ENCODE measurements at regions not wholly inside any gene's neighbourhood (a gene's known extent, or its start where the extent isn't known, plus 50 kb on each side); places are given as distances from the start of the nearest gene placed in this dataset.

- TF ChIP-seq, protein P1, sequence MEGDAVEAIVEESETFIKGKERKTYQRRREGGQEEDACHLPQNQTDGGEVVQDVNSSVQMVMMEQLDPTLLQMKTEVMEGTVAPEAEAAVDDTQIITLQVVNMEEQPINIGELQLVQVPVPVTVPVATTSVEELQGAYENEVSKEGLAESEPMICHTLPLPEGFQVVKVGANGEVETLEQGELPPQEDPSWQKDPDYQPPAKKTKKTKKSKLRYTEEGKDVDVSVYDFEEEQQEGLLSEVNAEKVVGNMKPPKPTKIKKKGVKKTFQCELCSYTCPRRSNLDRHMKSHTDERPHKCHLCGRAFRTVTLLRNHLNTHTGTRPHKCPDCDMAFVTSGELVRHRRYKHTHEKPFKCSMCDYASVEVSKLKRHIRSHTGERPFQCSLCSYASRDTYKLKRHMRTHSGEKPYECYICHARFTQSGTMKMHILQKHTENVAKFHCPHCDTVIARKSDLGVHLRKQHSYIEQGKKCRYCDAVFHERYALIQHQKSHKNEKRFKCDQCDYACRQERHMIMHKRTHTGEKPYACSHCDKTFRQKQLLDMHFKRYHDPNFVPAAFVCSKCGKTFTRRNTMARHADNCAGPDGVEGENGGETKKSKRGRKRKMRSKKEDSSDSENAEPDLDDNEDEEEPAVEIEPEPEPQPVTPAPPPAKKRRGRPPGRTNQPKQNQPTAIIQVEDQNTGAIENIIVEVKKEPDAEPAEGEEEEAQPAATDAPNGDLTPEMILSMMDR (IDR thresholded peaks at IDR 0.05; ENCODE audit: insufficient read depth, low read length, poor library complexity, severe bottlenecking), result no peak
- no peak for TF ChIP-seq EZH2phosphoT487 (conservative IDR thresholded peaks at IDR 0.05; ENCODE audit: low read length)
Observed at GRCh38 chr9:82651474-82651873, 411.5 kb downstream of the RASEF start.

GRCh38 chr9:82665324-82665723 lies 397.6 kb downstream of the RASEF start:
- no peak for TF ChIP-seq EZH2phosphoT487 (conservative IDR thresholded peaks at IDR 0.05; ENCODE audit: low read length)
- TF ChIP-seq, protein P1 (IDR thresholded peaks at IDR 0.05; ENCODE audit: insufficient read depth, low read length, poor library complexity, severe bottlenecking), result no peak

More at GRCh38 chr9:82651474-82651873, 411.5 kb downstream of the RASEF start:
- H3K9me3 ChIP-seq (ENCODE audit: insufficient read depth, low read length), result no peaks in the 10 kb centered on the region
- no peaks in the 10 kb centered on the region for H3K27me3 ChIP-seq (ENCODE audit: low read length)
- H2AFZ ChIP-seq (ENCODE audit: low read depth, low read length, severe bottlenecking), result no peak overlapping the region
- no peak overlapping the region for H3K4me2 ChIP-seq (ENCODE audit: low read depth, low read length, poor library complexity, severe bottlenecking)
- no peak overlapping the region for H3K27ac ChIP-seq (ENCODE audit: low read depth, low read length)
- H3F3A ChIP-seq (ENCODE audit: insufficient read depth), result no peaks in the 10 kb centered on the region
- H3K79me2 ChIP-seq (ENCODE audit: insufficient read depth, low read length), result no peaks in the 10 kb centered on the region
- H4K20me1 ChIP-seq (ENCODE audit: low read depth, low read length), result no peaks in the 10 kb centered on the region
- no peak overlapping the region for H3K9ac ChIP-seq (ENCODE audit: low read length)
- no peaks in the 10 kb centered on the region for H3K36me3 ChIP-seq (ENCODE audit: low read length)
- no peak overlapping the region for H3K4me3 ChIP-seq (ENCODE audit: insufficient read depth, low read length, poor library complexity, severe bottlenecking)
- H3K9me2 ChIP-seq (replicated peaks; ENCODE audit: insufficient read depth, low read length), result no peaks in the 10 kb centered on the region

DNA sequence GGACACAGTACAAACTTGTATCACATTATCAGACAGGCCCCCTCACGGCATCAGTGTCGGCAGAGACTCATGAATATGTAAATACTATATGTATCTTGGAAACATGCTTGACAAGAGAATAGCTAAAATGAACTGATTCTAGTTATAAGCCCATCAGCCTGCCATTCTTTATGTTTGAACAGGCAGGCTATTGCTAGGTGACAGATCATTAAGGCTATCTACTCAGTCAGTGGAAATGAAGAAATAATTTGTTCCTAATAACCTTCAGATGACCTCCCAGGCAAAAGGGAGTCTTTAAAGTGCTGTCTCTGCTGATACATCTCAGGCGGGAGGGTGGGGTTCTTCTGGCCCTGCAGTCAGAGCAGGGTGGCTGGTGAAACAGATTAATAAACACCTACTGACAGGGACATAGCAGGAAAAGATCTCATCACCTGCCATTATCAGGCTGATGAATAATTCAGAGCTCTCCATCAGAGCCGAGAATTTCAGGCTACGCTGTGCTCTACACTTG lies 394.2 kb downstream of the RASEF start:
- H2AFZ ChIP-seq (ENCODE audit: low read depth, low read length, severe bottlenecking), result no peak overlapping the region
- no peaks in the 10 kb centered on the region for H3F3A ChIP-seq (ENCODE audit: insufficient read depth)
- no peaks in the 10 kb centered on the region for H3K9me3 ChIP-seq (ENCODE audit: insufficient read depth, low read length)
- no peaks in the 10 kb centered on the region for H3K27me3 ChIP-seq (ENCODE audit: low read length)
- H3K9me2 ChIP-seq (replicated peaks; ENCODE audit: insufficient read depth, low read length), result no peaks in the 10 kb centered on the region
- H4K20me1 ChIP-seq (ENCODE audit: low read depth, low read length), result no peaks in the 10 kb centered on the region
- TF ChIP-seq, protein P1 (IDR thresholded peaks at IDR 0.05; ENCODE audit: insufficient read depth, low read length, poor library complexity, severe bottlenecking), result no peak
- no peak for TF ChIP-seq EZH2phosphoT487 (conservative IDR thresholded peaks at IDR 0.05; ENCODE audit: low read length)
- no peak overlapping the region for H3K4me2 ChIP-seq (ENCODE audit: low read depth, low read length, poor library complexity, severe bottlenecking)
- no peaks in the 10 kb centered on the region for H3K79me2 ChIP-seq (ENCODE audit: insufficient read depth, low read length)
- H3K27ac ChIP-seq (ENCODE audit: low read depth, low read length), result no peak overlapping the region
- no peak overlapping the region for H3K4me3 ChIP-seq (ENCODE audit: insufficient read depth, low read length, poor library complexity, severe bottlenecking)
- H3K36me3 ChIP-seq (ENCODE audit: low read length), result no peaks in the 10 kb centered on the region
- H3K9ac ChIP-seq (ENCODE audit: low read length), result no peak overlapping the region

More at GRCh38 chr9:82665324-82665723, 397.6 kb downstream of the RASEF start:
- no peak overlapping the region for H3K4me3 ChIP-seq (ENCODE audit: insufficient read depth, low read length, poor library complexity, severe bottlenecking)
- H3F3A ChIP-seq (ENCODE audit: insufficient read depth), result no peaks in the 10 kb centered on the region
- no peak overlapping the region for H3K27ac ChIP-seq (ENCODE audit: low read depth, low read length)
- no peaks in the 10 kb centered on the region for H3K27me3 ChIP-seq (ENCODE audit: low read length)
- no peaks in the 10 kb centered on the region for H3K79me2 ChIP-seq (ENCODE audit: insufficient read depth, low read length)
- H4K20me1 ChIP-seq (ENCODE audit: low read depth, low read length), result no peaks in the 10 kb centered on the region
- H3K9me2 ChIP-seq (replicated peaks; ENCODE audit: insufficient read depth, low read length), result no peaks in the 10 kb centered on the region
- H3K9ac ChIP-seq (ENCODE audit: low read length), result no peak overlapping the region
- H3K36me3 ChIP-seq (ENCODE audit: low read length), result no peaks in the 10 kb centered on the region
- no peak overlapping the region for H2AFZ ChIP-seq (ENCODE audit: low read depth, low read length, severe bottlenecking)
- H3K9me3 ChIP-seq (ENCODE audit: insufficient read depth, low read length), result no peaks in the 10 kb centered on the region
- no peak overlapping the region for H3K4me2 ChIP-seq (ENCODE audit: low read depth, low read length, poor library complexity, severe bottlenecking)
